Stimulated activated CD4-positive, alpha-beta T cell treated with anti-CD3 and anti-CD28 coated beads, Interleukin-1b, Interleukin-23, amount 100 ng/mL, for 1 hour (primary cell): ENCODE measurements at regions not wholly inside any gene's neighbourhood (a gene's known extent, or its start where the extent isn't known, plus 50 kb on each side); places are given as distances from the start of the nearest gene placed in this dataset.
"Not testable (repeated sequence)": the region's sequence is repeated elsewhere in the genome, so short reads cannot be mapped to it uniquely, and the experiment has no call there.

Experiments
- DNase-seq, 2 donors: peaks; one replicate each; pipeline ENCODE4 v3.0.0-alpha.2; 2020; ENCODE audit warnings: low read depth in 2 of 2

- DNase-seq: no peak
Measured at GRCh38 chr2:234861841-234862735, 89.7 kb upstream of the SH3BP4 start.

- DNase-seq: not testable (repeated sequence)
Measured at GRCh38 chr2:234859330-234859872, 92.4 kb upstream of the SH3BP4 start.

- DNase-seq: no peak
Measured at GRCh38 chr2:234858790-234859329, 93.0 kb upstream of the SH3BP4 start.

GRCh38 chr2:234858145-234858544 is 93.7 kb upstream of the SH3BP4 start:
- no peak for DNase-seq

- no peak for DNase-seq
Measured at GRCh38 chr2:234853729-234854128, 98.1 kb upstream of the SH3BP4 start.

- no peak for DNase-seq
Measured at GRCh38 chr2:234852941-234853340, 98.9 kb upstream of the SH3BP4 start.

- DNase-seq: no peak
Measured at GRCh38 chr2:234852035-234852434, 99.8 kb upstream of the SH3BP4 start.

- no peak for DNase-seq
Measured at GRCh38 chr2:234851451-234851850, 100.4 kb upstream of the SH3BP4 start.

- no peak for DNase-seq
Measured at GRCh38 chr2:234850818-234851217, 101.0 kb upstream of the SH3BP4 start.

GRCh38 chr2:234849678-234850077 is 102.1 kb upstream of the SH3BP4 start:
- no peak for DNase-seq

- DNase-seq: no peak
Measured at GRCh38 chr2:234848578-234848977, 103.2 kb upstream of the SH3BP4 start.

- DNase-seq: no peak
Measured at GRCh38 chr2:234847639-234848038, 104.2 kb upstream of the SH3BP4 start.

GRCh38 chr2:234847364-234847635 is 104.5 kb upstream of the SH3BP4 start:
- DNase-seq: no peak

- no peak for DNase-seq
Measured at GRCh38 chr2:234846599-234847363, 105.0 kb upstream of the SH3BP4 start.

- DNase-seq: no peak
Measured at GRCh38 chr2:234845602-234846590, 105.9 kb upstream of the SH3BP4 start.

GRCh38 chr2:234843411-234843810 is 108.4 kb upstream of the SH3BP4 start:
- no peak for DNase-seq

GRCh38 chr2:234842753-234843152 is 109.1 kb upstream of the SH3BP4 start:
- DNase-seq: no peak

- no peak for DNase-seq
Measured at GRCh38 chr2:234841321-234842015, 110.3 kb upstream of the SH3BP4 start.

GRCh38 chr2:234840336-234840735 is 111.5 kb upstream of the SH3BP4 start:
- DNase-seq: no peak

GRCh38 chr2:234839285-234839684 is 112.5 kb upstream of the SH3BP4 start:
- DNase-seq: no peak

GRCh38 chr2:234836271-234836670 is 115.5 kb upstream of the SH3BP4 start:
- DNase-seq: no peak
